ENCODE measurements at regions not wholly inside any gene's neighbourhood (a gene's known extent, or its start where the extent isn't known, plus 50 kb on each side); places are given as distances from the start of the nearest gene placed in this dataset.

DNA sequence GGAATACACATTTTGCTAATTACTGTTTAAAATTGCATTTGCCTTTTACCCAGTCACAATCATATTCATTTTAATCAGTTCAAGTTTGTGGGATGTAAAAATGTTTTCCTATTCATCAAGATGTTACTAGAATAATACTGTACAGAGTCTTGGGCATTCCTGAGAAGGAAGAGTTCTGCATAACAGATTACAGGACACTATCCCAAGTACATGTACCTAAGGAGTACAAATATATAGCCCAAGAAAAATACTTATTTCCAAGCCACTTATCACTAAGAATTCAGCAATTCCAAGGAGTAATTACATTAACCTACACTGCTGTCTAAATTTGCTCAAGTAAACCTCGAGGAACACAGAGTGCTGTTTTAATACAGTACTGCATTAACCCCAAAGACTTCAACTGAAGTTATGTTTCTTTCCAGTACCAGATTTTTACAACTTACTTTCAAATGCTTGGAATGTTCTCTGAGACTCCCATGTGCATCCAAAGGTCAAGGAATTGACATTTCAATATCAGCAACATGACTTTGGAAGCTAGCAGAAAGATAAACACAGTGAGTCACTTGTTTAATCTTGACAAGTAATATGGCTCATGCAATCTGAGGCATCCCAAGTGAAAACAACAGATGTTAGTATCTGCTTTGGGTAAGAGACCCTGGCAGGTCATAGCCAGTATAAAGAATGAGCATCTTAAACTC, 125.4 kb upstream of the BET1 start:
- H3K4me1 ChIP-seq, result no peaks in the 10 kb centered on the region
- DNase-seq, result peak in 1 of 2 donors; percentile 13
- H3K4me3 ChIP-seq, result no peak overlapping the region
- H3K9me3 ChIP-seq, result no peaks in the 10 kb centered on the region
- H3K27ac ChIP-seq, result peak overlapping the region in 1 of 5 donors; percentile 22
- intact Hi-C loops (cut with DNase I; ENCODE audit: low total_unique reads), result no loop called here
- no peaks in the 10 kb centered on the region for H3K27me3 ChIP-seq
- H3K36me3 ChIP-seq, result no peaks in the 10 kb centered on the region
- TF ChIP-seq POLR2AphosphoS5 (IDR thresholded peaks at IDR 0.05) (peak in 1 of 3 donors; percentile 40), POLR2A (IDR thresholded peaks at IDR 0.05) (no peak), CTCF (IDR thresholded peaks at IDR 0.05) (no peak), EP300 (IDR thresholded peaks at IDR 0.05) (no peak)
- 19 to 34% (median 32%) methylated on average over 1 of the region's 1 CpG for WGBS, 5 donors

DNA sequence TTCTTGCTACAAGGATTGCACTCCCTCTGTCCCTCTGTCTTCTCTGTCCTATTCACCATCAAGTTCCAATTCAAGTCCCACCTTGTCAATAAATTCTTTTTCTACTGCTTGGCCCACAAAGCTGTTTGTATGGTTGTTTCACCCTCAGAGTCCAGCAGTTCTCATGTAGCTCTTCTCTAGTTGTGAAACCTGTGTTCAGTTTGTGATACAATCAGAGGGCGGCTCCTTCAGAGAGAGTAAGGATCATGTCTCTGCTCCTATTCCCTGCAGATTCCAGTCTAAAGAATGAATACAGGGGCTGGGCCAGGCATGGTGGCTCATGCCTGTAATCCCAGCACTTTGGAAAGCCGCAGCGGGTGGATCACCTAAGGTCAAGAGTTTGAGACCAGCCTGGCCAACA, 126.6 kb upstream of the BET1 start:
- intact Hi-C loops (cut with DNase I; ENCODE audit: low total_unique reads), result no loop called here
- no peaks in the 10 kb centered on the region for H3K4me1 ChIP-seq
- no peak overlapping the region for H3K27ac ChIP-seq
- no peak for DNase-seq
- WGBS, 5 donors, result 88 to 97% (median 97%) methylated on average over 3 of the region's 3 CpGs
- H3K27me3 ChIP-seq, result no peaks in the 10 kb centered on the region
- TF ChIP-seq EP300 (IDR thresholded peaks at IDR 0.05), result no peak
- no peak for TF ChIP-seq POLR2A (IDR thresholded peaks at IDR 0.05)
- TF ChIP-seq CTCF (IDR thresholded peaks at IDR 0.05), result no peak
- H3K9me3 ChIP-seq, result no peaks in the 10 kb centered on the region
- H3K36me3 ChIP-seq, result no peaks in the 10 kb centered on the region
- H3K4me3 ChIP-seq, result no peak overlapping the region

DNA sequence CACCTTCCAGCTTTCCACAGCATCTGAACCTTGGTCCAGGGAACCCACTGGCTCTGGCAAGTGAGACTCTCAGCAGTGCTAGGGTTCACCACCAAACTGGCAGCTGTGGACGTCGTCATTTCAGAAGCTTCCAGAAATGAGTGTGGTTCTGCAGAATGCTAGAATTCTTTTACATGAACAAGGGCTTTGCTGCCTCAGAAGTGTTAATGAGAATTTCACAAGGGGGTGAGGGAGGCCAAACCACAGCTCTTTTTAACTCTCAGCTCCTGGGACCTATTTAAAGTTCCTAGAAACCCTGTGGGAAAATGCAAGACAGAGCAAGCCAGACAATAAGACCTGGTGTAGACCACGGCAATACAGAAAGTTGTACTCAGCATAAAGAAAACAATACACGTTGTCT, 129.3 kb upstream of the BET1 start:
- Histone ChIP-seq H3K27ac (no peak overlapping the region), H3K4me1 (no peaks in the 10 kb centered on the region), H3K27me3 (no peaks in the 10 kb centered on the region), H3K9me3 (no peaks in the 10 kb centered on the region), H3K4me3 (no peak overlapping the region), H3K36me3 (no peaks in the 10 kb centered on the region)
- no peak for TF ChIP-seq CTCF (IDR thresholded peaks at IDR 0.05)
- TF ChIP-seq POLR2AphosphoS5 (IDR thresholded peaks at IDR 0.05), result no peak
- TF ChIP-seq EP300 (IDR thresholded peaks at IDR 0.05), result no peak
- no peak for TF ChIP-seq POLR2A (IDR thresholded peaks at IDR 0.05)
- intact Hi-C loops (cut with DNase I; ENCODE audit: low total_unique reads), result no loop called here
- WGBS, 5 donors, result 48 to 67% (median 55%) methylated on average over 4 of the region's 4 CpGs
- DNase-seq, result no peak

- intact Hi-C loops (cut with DNase I; ENCODE audit: low total_unique reads), result no loop called here
- no peak overlapping the region for H3K4me3 ChIP-seq
- no peak overlapping the region for H3K27ac ChIP-seq
- H3K36me3 ChIP-seq, result no peaks in the 10 kb centered on the region
- no peaks in the 10 kb centered on the region for H3K27me3 ChIP-seq
- 46 to 69% (median 51%) methylated on average over 1 of the region's 1 CpG for WGBS, 5 donors
- no peaks in the 10 kb centered on the region for H3K9me3 ChIP-seq
- H3K4me1 ChIP-seq, result no peaks in the 10 kb centered on the region
- TF ChIP-seq CTCF (IDR thresholded peaks at IDR 0.05) (no peak), POLR2AphosphoS5 (IDR thresholded peaks at IDR 0.05) (no peak), EP300 (IDR thresholded peaks at IDR 0.05) (no peak), POLR2A (IDR thresholded peaks at IDR 0.05) (no peak)
- no peak for DNase-seq
Measured at GRCh38 chr7:94135180-94135579, 131.0 kb upstream of the BET1 start.
